ENCODE measurements at regions not wholly inside any gene's neighbourhood (a gene's known extent, or its start where the extent isn't known, plus 50 kb on each side); places are given as distances from the start of the nearest gene placed in this dataset.

- DNase-seq (ENCODE audit: low spot score) = no peak
- intact Hi-C loops (cut with DNase I) = no loop called here
Observed at GRCh38 chrX:137101273-137101990, 67.6 kb upstream of the GPR101 start.

All from posterior vena cava (tissue), 2 donors.